GM19468 (cell line): ENCODE measurements at regions not wholly inside any gene's neighbourhood (a gene's known extent, or its start where the extent isn't known, plus 50 kb on each side); places are given as distances from the start of the nearest gene placed in this dataset.
"Not testable (repeated sequence)": the region's sequence is repeated elsewhere in the genome, so short reads cannot be mapped to it uniquely, and the experiment has no call there.

ENCODE experiments used
- ATAC-seq: cut with Tn5 transposase; IDR thresholded peaks from one replicate; pipeline ENCODE4 v1.9.1; 2021; ENCODE audit warnings: mild to moderate bottlenecking, moderate library complexity, moderate number of reproducible peaks; ENCODE audit not compliant: unreplicated experiment; ENCODE audit errors: extremely low read depth

- ATAC-seq: no peak
Observed at GRCh38 chrX:45667666-45668065, 467.0 kb upstream of the DIPK2B start.

DNA sequence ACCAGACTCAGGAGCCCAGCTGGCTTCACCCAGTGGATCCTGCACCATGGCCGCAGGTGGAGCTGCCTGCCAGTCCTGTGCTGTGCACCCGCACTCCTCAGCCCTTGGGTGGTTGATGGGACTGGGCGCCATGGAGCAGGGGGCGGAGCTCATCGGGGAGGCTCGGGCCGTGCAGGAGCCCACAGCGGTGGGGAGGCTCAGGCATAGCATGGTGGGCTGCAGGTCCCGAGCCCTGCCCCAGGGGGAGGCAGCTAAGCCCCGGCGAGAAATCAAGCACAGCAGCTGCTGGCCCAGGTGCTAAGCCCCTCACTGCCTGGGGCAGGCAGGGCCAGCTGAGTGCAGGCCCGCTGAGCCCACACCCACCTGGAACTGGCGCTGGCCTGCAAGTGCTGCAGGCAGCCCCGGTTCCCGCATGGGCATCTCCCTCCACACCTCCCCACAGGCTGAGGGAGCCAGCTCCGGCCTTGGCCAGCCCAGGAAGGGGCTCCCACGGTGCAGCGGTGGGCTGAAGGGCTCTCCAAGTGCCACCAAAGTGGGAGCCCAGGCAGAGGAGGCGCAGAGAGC is 464.1 kb upstream of the DIPK2B start:
- no peak for ATAC-seq

DNA sequence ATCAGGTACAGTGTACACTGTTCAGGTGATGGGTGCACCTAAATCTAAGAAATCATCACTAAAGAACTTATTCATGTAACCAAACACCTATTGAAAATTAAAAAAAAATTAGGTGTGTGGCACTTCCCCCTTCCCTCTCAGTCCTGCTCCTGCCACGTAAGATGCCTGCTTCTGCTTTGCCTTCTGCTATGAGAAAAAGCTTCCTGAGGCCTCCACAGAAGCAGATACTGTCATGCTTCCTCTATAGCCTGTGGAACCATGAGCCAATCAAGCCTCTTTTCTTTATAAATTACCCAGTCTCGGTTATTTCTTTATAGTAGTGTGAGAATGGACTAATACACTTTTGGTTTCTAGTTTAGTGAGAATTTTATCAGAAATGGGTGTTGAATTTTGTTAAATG is 459.8 kb upstream of the DIPK2B start:
- ATAC-seq: no peak

GRCh38 chrX:45633419-45633818 is 432.7 kb upstream of the DIPK2B start:
- no peak for ATAC-seq

DNA sequence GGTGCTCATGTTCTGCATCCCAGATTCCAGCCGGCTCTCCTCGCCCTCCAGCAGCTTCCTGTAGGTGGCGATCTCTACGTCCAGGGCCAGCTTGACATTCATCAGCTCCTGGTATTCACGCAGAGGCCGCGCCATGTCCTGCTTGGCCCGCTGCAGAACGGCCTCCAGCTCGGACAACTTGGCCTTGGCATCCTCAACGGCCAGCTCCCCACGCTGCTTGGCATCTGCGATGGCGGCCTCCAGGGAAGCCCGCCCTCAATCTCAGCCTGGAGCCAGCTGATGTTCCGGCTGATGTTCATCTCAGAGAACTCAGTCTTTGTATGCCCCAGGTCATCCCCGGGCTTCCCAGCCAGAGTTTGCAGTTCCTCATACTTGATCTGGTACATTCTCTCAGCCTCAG is 431.8 kb upstream of the DIPK2B start:
- no peak for ATAC-seq

DNA sequence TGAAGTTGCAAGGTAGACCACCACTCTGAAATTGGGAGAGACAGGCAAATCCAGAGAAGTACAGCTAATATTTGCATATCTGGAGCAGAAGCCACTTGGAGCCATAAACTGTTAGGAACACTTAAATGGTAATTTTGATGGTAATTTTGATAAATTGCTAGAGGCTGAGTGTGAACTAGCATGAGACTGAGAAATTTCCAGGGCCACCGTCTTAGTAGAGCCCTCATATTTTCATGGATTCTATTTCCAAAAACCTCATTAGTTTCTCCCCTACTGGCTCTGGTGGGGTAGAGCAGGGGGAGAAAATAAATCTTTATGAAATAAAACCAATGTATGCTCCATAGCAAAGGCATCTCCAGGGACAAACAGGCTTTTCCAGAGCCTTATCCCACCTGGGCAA is 429.4 kb upstream of the DIPK2B start:
- no peak for ATAC-seq

- no peak for ATAC-seq
Observed at GRCh38 chrX:45628041-45628440, 427.4 kb upstream of the DIPK2B start.

- no peak for ATAC-seq
Observed at GRCh38 chrX:45623266-45623665, 422.6 kb upstream of the DIPK2B start.

GRCh38 chrX:45622538-45622937 is 421.9 kb upstream of the DIPK2B start:
- no peak for ATAC-seq

GRCh38 chrX:45622042-45622423 is 421.4 kb upstream of the DIPK2B start:
- ATAC-seq: no peak

DNA sequence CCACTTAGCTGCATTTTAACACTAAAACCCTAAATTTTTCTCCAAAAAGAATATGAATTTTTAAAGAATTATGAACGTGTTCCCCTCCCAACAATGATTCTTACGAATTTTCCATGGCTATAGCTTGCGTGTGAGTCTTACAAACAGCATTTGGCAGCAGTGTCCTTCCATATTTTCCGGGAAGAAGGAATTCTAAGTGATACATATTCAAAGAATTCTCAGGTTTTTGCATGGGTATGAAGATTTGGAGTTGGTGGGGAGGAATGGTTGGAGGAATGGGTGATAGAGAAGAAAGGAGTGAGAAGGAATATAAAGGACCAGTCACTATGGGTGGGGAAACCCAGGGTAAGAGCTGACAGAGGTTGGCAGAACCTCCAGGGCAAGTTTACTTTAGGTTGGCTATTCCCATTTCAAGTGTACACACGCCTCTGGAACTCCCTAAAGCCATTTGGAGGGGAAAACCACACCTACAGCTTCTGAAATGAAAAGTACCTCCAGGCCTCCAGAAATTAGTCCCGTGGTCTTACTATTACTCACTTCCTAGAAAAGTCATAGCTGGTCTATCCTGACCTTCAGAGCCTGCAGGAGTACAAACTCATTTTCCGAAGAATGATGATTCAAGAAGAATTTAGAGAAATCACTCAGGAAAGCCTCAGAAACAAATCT is 420.8 kb upstream of the DIPK2B start:
- ATAC-seq: no peak

DNA sequence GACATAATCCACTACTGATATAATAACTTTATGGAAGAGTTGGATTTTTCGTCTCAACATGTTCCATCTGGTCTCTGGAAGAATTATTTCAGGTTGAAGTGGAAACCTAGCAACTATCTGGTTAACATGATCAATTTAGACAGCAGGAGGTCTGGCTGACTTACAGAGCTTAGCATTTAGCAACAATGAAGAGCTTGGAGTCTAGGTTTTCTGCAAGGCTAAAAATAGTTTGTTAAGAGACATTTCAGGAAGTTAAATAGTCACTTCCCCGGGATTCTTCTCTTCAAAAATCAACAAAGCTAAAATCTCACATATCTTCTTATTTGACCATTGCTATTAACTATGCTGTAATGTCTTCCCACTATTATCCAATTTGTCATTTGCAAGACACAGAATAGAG is 418.6 kb upstream of the DIPK2B start:
- no peak for ATAC-seq

- not testable (repeated sequence) for ATAC-seq
Observed at GRCh38 chrX:45615591-45615990, 414.9 kb upstream of the DIPK2B start.

GRCh38 chrX:45614853-45615252 is 414.2 kb upstream of the DIPK2B start:
- no peak for ATAC-seq

GRCh38 chrX:45602151-45602550 is 401.5 kb upstream of the DIPK2B start:
- ATAC-seq: no peak

DNA sequence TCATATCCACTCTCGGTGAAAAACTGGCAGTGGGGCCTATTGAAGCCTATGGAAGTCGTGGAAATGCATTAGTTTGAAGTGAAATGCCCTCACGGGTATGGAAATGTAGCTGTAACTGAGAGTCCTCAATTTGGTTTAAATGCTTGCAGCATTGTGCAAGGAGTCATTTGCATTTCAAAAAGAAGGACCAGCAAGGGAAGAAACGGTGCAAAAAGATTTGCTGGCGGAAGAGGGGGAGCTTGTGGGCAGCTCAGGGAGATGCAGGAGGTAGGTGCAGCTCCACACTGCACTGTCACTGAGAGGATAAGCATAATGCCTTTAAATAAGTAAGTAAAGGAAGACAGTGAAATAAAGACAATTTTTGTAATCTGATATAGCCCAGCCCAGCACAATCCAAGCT is 400.4 kb upstream of the DIPK2B start:
- ATAC-seq: no peak

DNA sequence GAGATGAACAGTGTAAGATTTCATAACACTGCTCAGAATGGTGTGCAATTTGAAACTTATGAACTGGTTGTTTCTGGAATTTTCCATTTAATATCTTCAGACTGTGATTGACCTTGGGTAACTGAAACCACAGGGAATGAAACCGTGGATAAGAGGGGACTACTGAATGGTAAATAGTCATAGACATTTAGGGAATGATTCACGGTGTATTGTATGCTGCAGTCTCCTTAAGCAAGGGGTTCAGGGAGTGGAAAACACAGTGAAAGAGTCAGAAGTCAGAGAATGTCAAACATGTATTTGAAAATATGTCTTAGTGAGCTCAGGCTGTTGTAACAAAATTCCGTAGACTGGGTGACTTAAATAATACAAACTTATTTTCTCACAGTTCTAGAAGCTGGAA is 398.2 kb upstream of the DIPK2B start:
- no peak for ATAC-seq

- no peak for ATAC-seq
Observed at GRCh38 chrX:45596188-45596808, 395.6 kb upstream of the DIPK2B start.

DNA sequence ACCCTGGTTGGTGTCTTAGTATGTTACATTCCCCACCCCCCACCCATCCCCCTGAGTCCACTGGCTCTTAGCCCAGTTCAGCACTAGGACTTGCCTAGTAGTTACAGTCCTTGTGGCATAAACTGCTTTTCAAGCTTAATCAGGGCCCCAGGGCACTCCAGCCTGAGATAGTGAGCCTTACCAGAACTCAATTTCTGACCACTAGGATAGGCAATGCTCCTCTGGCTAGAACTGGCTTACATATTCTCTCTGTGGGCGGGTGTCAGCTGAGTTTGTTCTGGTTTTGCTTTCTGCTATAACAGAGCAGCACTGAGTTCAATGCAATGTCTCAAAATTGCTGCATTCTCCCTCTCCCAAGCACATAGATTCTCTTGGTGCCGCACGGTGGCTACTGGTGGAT is 391.4 kb upstream of the DIPK2B start:
- ATAC-seq: no peak

GRCh38 chrX:45591650-45592049 is 391.0 kb upstream of the DIPK2B start:
- no peak for ATAC-seq

- no peak for ATAC-seq
Observed at GRCh38 chrX:45584717-45585116, 384.0 kb upstream of the DIPK2B start.

DNA sequence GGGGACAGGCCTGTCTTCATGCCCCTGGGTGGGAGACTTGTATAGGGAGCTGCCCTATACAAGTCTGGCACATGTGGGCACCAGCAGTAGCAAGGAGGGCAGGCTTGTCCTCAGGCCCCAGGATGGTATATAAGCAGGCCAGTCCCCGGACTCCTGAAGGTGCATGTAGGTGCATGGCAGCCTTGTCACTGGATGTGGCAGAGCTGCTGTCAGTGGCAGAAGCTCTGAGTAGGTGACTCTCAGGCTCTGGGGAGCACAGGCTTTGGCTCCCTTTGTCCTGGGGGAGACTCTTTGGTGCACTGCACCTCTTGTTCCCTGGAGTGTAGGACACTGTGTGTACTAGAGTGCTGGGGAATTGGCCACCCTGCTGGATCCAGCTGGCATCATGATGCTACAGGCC is 376.7 kb upstream of the DIPK2B start:
- ATAC-seq: no peak
